Spleen (tissue), 11 donors: ENCODE measurements at regions not wholly inside any gene's neighbourhood (a gene's known extent, or its start where the extent isn't known, plus 50 kb on each side); places are given as distances from the start of the nearest gene placed in this dataset.

Experiments used
- DNase-seq: peaks from one replicate; pipeline ENCODE4 v3.0.0-alpha.2; 2020
- H3K27ac ChIP-seq, 8 donors: fragments of 200-600 bp; sonication (generic) in 7 of 8; 1 replicate in 4 of 8; 2 replicates in 4 of 8; pipeline versions ENCODE4 v1.5.0 to v1.8.0; 2016 to 2021; ENCODE audit warnings: inconsistent platforms in 4 of 8, mild to moderate bottlenecking in 4 of 8, moderate library complexity in 1 of 8
- H3K27me3 ChIP-seq, 7 donors: fragments of 200-600 bp; sonication (generic) in 6 of 7; replicated peaks in 1 of 7; 1 replicate in 4 of 7; 2 replicates in 3 of 7; pipeline versions ENCODE4 v1.5.0 to v1.8.0; 2016 to 2021; ENCODE audit warnings: inconsistent platforms in 3 of 7, mild to moderate bottlenecking in 1 of 7
- H3K36me3 ChIP-seq, 6 donors: fragments of 200-600 bp; sonication (generic) in 5 of 6; 1 replicate in 4 of 6; 2 replicates in 2 of 6; pipeline versions ENCODE4 v1.5.0 to v1.8.0; 2016 to 2021; ENCODE audit warnings: inconsistent platforms in 2 of 6
- H3K4me1 ChIP-seq, 6 donors: fragments of 200-600 bp; sonication (generic) in 5 of 6; 1 replicate in 3 of 6; 2 replicates in 3 of 6; pipeline versions ENCODE4 v1.5.0 to v1.8.0; 2016 to 2021; ENCODE audit warnings: inconsistent platforms in 3 of 6
- H3K4me3 ChIP-seq, 8 donors: fragments of 200-600 bp; sonication (generic) in 7 of 8; 1 replicate in 4 of 8; 2 replicates in 4 of 8; pipeline versions ENCODE4 v1.5.0 to v1.8.0; 2016 to 2021; ENCODE audit warnings: inconsistent platforms in 4 of 8, mild to moderate bottlenecking in 4 of 8, moderate library complexity in 2 of 8
- H3K9me3 ChIP-seq, 8 donors: fragments of 200-600 bp; sonication (generic) in 7 of 8; 1 replicate in 4 of 8; 2 replicates in 4 of 8; pipeline versions ENCODE4 v1.5.0 to v1.8.0; 2016 to 2021; ENCODE audit warnings: inconsistent platforms in 4 of 8
- POLR2A ChIP-seq, 3 donors: fragments of 450-650 bp; IDR thresholded peaks; one replicate each; pipeline ENCODE4 v1.5.1; 2017; ENCODE audit warnings: antibody characterized with exemption in 3 of 3, mild to moderate bottlenecking in 1 of 3
- POLR2AphosphoS5 ChIP-seq, 3 donors: sonication (generic); formaldehyde crosslinking; IDR thresholded peaks; one replicate each; pipeline ENCODE4 v1.5.1; 2017; ENCODE audit warnings: antibody characterized with exemption in 3 of 3
- WGBS, 5 donors: extraction: QIAGEN DNeasy Blood & Tissue Kit in 3 of 5; methylation state at CpG; one replicate each; pipeline versions ENCODE4 v1.1.5 to v1.1.7; 2013 to 2018; 5-methylcytosine and 5-hydroxymethylcytosine counted together
- intact Hi-C: fragments of 100-400 bp; cut with DNase I; formaldehyde crosslinking; loops from one replicate; pipeline ENCODE4 v1.15.0; 2023; ENCODE audit warnings: low total_unique reads
- TF ChIP-seq, protein P1 (sequence below), 11 experiments: fragments of 200-600 bp in 7 of 11; fragments of 450-650 bp in 4 of 11; sonication (generic) in 4 of 11; IDR thresholded peaks in 8 of 11; conservative IDR thresholded peaks in 3 of 11; 1 replicate in 7 of 11; 2 replicates in 4 of 11; pipeline versions ENCODE4 v1.4.0 to v1.8.0; 2016 to 2021; ENCODE audit warnings: antibody characterized with exemption in 11 of 11, inconsistent platforms in 4 of 11, mild to moderate bottlenecking in 1 of 11
- donor health status: healthy with polysubstance abuse.
- donor health status: DM: no; HTN: no; CAD: no; lungs with moderate emphysema.
- donor health status: DM: no; HTN: no; CAD: no.
- donor health status: Bipolar disorder and iron deficiency.
- donor health status: healthy.
- donor health status: DM: no; HTN: no; CAD: no.
- donor health status: DM: yes; HTN: yes; CAD: no.

DNA sequence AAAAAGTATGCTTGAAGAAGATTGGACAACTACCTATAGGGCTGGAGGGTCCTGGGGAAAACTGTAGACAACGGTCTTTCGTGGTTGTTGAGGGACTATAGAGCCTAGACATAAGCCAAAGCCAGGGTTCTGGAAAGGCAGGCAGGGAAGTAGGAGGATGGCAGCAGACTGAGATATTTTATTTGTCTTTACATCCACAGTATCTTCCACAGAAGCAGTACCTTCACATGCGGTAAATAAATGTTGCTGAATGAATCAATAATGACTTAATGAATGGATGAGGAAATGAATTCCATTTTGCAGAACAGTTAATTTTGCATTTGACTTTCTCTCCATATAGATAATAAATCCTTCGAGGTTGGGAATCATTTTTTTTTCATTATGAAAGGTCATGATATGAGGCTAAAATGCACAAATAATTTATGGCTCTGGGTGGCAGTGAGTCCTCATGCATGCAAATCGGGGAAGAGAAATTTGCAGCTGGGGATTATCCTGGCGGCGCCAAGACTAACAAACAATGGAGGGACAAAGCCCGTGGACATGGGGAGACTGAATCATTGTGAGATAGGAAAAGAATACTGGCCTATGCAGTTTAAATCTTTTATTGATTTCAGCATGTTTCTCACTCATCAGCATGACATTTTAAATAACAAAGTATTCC lies 102.0 kb downstream of the ERCC5 start:
- DNase-seq, result no peak
- no peaks in the 10 kb centered on the region for H3K4me1 ChIP-seq
- H3K9me3 ChIP-seq, result peaks cover 0 to 4% (median 1%) of the 10 kb centered on the region in 8 donors
- WGBS, 5 donors, result 77 to 85% (median 80%) methylated on average over 8 of the region's 8 CpGs
- H3K36me3 ChIP-seq, result no peaks in the 10 kb centered on the region
- H3K27me3 ChIP-seq, result no peaks in the 10 kb centered on the region
- no peak for TF ChIP-seq POLR2A (IDR thresholded peaks at IDR 0.05)
- TF ChIP-seq, protein P1, sequence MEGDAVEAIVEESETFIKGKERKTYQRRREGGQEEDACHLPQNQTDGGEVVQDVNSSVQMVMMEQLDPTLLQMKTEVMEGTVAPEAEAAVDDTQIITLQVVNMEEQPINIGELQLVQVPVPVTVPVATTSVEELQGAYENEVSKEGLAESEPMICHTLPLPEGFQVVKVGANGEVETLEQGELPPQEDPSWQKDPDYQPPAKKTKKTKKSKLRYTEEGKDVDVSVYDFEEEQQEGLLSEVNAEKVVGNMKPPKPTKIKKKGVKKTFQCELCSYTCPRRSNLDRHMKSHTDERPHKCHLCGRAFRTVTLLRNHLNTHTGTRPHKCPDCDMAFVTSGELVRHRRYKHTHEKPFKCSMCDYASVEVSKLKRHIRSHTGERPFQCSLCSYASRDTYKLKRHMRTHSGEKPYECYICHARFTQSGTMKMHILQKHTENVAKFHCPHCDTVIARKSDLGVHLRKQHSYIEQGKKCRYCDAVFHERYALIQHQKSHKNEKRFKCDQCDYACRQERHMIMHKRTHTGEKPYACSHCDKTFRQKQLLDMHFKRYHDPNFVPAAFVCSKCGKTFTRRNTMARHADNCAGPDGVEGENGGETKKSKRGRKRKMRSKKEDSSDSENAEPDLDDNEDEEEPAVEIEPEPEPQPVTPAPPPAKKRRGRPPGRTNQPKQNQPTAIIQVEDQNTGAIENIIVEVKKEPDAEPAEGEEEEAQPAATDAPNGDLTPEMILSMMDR (IDR thresholded peaks at IDR 0.05 in 8 of 11, conservative IDR thresholded peaks at IDR 0.05 in 3 of 11), result no peak
- no peak for TF ChIP-seq POLR2AphosphoS5 (IDR thresholded peaks at IDR 0.05)
- no peak overlapping the region for H3K4me3 ChIP-seq
- intact Hi-C loops, result no loop called here
- no peak overlapping the region for H3K27ac ChIP-seq

DNA sequence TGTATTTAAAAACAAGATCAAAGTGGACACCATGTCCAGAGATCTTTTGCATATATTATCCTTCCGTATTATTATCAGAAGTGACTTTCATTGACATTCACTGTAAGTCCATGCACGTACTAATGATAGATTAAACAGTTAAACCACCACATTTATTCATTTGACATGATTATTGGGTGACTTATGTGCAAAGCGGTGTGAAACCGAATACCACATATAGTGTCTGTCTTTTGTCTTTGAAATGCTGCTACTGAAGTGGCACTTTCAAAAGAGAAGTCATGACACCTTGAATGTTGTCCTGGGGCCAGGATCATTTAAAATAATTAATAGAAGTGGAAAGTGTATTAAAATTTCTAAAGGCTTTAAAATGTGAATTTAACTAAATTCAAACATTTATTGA lies 100.1 kb downstream of the ERCC5 start:
- no peak for DNase-seq
- TF ChIP-seq POLR2AphosphoS5 (IDR thresholded peaks at IDR 0.05), result no peak
- TF ChIP-seq, protein P1 (IDR thresholded peaks at IDR 0.05 in 8 of 11, conservative IDR thresholded peaks at IDR 0.05 in 3 of 11), result no peak
- TF ChIP-seq POLR2A (IDR thresholded peaks at IDR 0.05), result no peak
- H3K4me3 ChIP-seq, result no peak overlapping the region
- intact Hi-C loops, result no loop called here
- WGBS, 5 donors, result 70 to 88% (median 85%) methylated on average over 4 of the region's 4 CpGs
- H3K4me1 ChIP-seq, result no peaks in the 10 kb centered on the region
- peaks cover 0 to 15% (median 7%) of the 10 kb centered on the region in 8 donors for H3K9me3 ChIP-seq
- H3K27ac ChIP-seq, result no peak overlapping the region
- H3K36me3 ChIP-seq, result no peaks in the 10 kb centered on the region
- H3K27me3 ChIP-seq, result no peaks in the 10 kb centered on the region

DNA sequence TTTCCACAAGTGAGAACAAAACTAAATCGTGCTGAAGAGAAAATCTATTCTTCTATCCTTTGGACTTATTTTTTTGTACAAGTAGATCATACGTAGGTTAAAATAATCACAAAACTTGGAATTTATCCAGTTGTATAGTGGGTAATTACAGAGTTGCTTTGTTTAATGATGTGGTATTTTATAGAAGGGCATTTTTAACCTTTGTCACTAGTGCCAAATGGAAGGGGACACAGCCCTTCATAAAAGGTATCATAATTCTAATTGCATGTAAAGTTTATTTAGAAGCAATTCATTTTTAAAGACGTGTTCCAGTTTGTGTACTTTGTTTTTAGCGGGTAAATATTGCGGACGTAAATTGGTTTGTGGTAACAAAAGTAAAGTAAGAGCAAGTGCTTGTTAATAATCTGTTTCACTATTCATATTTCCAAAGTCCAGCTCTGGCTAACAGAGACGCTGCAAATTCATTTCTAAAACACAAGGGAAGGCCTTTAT lies 99.5 kb downstream of the ERCC5 start:
- Histone ChIP-seq H3K4me1 (no peaks in the 10 kb centered on the region), H3K36me3 (no peaks in the 10 kb centered on the region), H3K27me3 (no peaks in the 10 kb centered on the region), H3K4me3 (no peak overlapping the region), H3K9me3 (peaks cover 0 to 20% (median 11%) of the 10 kb centered on the region in 8 donors), H3K27ac (no peak overlapping the region)
- intact Hi-C loops, result no loop called here
- 79 to 87% (median 83%) methylated on average over 7 of the region's 7 CpGs for WGBS, 5 donors
- no peak for DNase-seq
- TF ChIP-seq, protein P1 (IDR thresholded peaks at IDR 0.05 in 8 of 11, conservative IDR thresholded peaks at IDR 0.05 in 3 of 11), result no peak
- TF ChIP-seq POLR2AphosphoS5 (IDR thresholded peaks at IDR 0.05) (no peak), POLR2A (IDR thresholded peaks at IDR 0.05) (no peak)

DNA sequence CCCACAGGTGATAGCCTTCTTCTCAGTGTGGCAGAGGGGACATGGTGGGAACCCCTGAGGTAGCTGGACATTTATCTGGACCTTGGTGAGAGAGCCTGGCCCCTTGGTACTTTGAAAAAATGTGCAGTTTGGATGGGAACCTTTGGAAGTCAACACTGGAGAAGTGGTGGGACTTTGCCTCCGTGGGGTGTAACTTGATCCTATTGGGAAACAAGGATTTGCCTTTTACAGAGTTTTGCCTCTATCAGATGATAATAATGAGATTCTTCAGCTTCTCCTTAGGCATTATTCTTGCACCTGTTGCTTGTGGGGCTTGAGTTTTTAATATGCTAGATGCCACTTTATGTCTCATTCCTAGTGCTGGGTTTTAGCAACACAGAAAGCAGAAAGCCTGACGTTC lies 99.0 kb downstream of the ERCC5 start:
- WGBS, 5 donors, result 78 to 84% (median 81%) methylated on average over 2 of the region's 2 CpGs
- Histone ChIP-seq H3K27ac (no peak overlapping the region), H3K9me3 (peaks cover 0 to 23% (median 13%) of the 10 kb centered on the region in 8 donors), H3K4me3 (no peak overlapping the region), H3K36me3 (no peaks in the 10 kb centered on the region), H3K27me3 (no peaks in the 10 kb centered on the region), H3K4me1 (no peaks in the 10 kb centered on the region)
- intact Hi-C loops, result no loop called here
- no peak for TF ChIP-seq POLR2AphosphoS5 (IDR thresholded peaks at IDR 0.05)
- no peak for TF ChIP-seq POLR2A (IDR thresholded peaks at IDR 0.05)
- TF ChIP-seq, protein P1 (IDR thresholded peaks at IDR 0.05 in 8 of 11, conservative IDR thresholded peaks at IDR 0.05 in 3 of 11), result no peak
- DNase-seq, result no peak
